Retina (tissue), 1 donor: ENCODE measurements at regions not wholly inside any gene's neighbourhood (a gene's known extent, or its start where the extent isn't known, plus 50 kb on each side); places are given as distances from the start of the nearest gene placed in this dataset.

Source experiments
- DNase-seq: peaks from one replicate; pipeline ENCODE4 v3.0.0-alpha.2; 2016

DNA sequence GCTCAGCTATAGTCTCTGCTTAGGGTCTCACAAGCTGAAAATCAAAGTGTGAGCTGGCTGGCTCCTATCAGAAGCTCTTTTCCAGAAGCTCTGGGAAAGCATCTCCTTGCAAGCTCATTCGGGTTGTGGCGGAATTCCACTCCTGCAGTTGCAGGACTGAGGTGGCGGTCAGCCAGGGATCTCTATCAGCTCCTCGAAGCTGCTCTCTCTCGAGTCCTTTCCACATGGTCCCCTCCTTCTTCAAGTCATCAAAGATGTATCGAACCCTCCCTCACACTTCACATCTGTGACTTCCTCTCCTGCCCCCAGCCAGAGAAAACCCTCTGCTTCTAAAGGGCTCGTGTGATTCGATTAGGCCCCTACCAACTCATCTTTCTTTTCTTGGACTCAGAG, 141.7 kb downstream of the ZFP36L2 start:
- peak; percentile 15 for DNase-seq

DNA sequence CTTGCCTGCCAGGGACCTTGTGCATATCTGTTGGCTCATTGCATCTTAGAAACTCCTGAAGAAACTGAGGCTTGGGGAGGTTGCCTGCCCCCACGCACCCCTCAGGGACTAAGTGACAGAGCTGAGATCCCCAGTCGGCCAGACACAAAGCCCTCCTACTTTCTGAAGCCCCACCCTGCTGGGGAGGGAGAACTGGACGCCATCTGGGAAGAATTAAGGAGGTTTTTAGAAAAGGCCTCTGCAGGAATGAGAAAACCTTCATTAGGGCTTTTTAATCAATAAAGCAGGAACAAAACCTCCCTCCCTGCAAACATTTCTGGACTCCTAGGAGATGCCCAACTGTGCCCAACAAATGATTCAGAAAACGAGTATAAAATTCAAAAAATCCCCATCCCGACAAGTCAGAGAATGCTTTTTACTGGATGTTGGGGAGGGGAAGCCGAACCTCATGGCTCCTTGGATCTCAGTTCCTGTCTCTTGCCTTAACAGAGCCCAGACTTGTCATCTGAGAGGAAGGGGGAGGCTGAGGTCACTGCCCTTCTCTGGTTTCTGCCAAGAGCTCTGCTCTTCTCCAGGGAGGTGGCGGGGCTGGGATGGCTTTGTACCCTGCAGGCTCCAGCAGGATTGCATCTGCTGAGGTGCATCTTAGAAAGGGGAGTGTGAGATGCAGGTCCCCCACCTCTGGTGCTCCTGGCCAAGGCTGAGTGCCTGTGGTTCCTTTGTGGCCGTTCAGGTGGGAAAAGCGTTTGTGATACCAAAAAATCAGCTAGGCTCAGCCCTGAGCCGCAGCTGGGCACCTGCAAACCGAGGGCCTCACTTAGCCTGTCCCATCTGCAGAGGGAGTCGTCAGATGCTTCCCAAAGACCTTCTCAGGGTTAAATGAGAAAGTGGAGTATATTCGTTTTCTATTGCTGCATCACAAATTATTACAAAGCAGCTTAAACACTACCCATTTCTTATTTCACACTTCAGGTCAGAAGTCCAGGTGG, 142.4 kb downstream of the ZFP36L2 start:
- peak; percentile 43 for DNase-seq

- no peak for DNase-seq
Measured at GRCh38 chr2:43082903-43083677, 143.3 kb downstream of the ZFP36L2 start.

GRCh38 chr2:43082111-43082894, 144.1 kb downstream of the ZFP36L2 start:
- DNase-seq: peak; percentile 29

DNA sequence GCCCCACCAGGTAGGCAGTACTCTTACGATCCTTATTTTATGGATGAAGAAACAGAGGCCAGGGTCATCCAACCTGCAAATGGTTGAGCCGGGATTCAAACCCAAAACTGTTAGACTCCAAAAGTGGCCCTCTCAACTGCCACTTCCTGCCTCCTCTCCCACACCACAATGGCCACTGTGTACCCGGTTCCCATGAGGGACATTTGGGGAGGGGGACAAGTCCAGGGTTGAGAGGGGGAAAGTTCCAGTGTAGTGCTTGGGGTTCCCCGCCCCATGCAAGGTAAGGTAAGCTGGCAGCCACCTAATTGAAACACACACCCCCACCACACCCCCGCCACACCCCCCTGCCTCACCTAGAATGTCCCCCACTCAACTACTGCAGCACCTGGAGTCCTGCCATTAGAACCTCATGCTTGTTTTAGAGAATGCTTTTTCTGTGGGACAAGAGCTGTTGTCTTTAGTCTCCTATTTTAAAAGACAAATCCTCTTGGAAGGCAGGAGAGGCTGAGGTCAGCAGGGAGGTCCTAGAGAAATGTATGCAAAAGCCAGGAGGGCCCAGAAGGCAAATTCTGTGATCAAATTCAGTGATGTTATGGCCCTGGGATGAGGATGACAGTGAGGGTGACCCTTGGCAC, 145.2 kb downstream of the ZFP36L2 start:
- DNase-seq: no peak

DNA sequence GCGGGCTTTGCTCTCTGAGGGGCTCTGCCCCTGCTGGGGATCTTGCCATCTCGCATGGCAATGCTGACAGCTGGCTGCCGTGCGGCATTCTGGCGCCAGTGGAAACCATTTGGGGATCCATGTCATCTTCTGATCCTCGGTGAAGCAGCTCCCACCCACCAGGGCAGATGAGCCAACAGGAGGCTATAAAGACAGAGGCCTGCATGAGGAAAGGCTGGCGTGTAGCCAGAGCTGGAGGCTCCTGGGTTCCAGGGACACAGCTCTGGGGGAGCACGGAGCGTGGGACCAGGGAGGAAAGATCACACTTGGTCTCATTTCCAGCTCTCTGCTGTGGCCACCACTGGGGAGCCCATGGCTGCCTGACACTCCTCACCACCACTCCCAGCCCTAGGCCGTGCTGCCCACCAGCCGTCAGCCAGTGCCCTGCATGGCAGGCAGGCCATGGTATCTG, 145.8 kb downstream of the ZFP36L2 start:
- DNase-seq: no peak

GRCh38 chr2:43078781-43079755, 147.3 kb downstream of the ZFP36L2 start:
- DNase-seq: no peak

DNA sequence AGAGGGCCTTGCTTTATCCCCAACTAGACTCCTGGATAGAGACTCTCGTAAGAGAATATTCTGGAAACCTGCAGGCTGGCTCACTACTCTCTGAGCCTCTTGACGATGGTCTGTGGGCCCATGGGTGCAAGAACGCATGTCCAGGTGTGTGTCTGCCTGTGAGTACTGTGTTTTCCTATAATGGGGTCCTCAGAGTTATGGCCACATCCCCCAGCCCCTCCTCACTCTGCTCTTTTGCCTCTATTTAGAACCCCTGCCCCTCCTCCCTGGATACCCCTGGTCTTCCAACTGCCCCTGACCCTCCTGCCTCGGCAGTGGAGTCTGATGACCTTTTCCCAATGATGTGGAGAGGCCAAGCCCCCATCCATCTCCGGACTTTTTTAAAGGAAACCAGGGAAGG, 148.1 kb downstream of the ZFP36L2 start:
- DNase-seq: no peak

- DNase-seq: no peak
Measured at GRCh38 chr2:43077876-43078275, 148.5 kb downstream of the ZFP36L2 start.

DNA sequence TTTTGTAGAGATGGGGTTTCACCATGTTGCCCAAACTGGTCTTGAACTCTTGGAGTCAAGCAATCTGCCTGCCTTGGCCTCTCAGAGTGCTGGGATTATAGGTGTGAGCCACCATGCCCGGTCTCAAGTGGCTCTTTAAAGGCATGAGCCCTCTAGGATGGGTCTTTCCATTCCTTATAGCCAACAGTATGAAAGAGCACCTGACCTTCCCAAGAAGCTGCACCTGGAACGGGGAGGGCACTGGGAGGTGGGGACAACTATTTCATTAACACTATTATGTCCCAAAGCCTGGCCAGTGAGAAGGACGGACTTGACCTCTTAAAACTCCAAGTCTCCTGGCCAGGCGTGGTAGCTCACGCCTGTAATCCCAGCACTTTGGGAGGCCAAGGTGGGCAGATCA, 149.7 kb downstream of the ZFP36L2 start:
- no peak for DNase-seq

- DNase-seq: no peak
Measured at GRCh38 chr2:43075811-43076585, 150.4 kb downstream of the ZFP36L2 start.

DNA sequence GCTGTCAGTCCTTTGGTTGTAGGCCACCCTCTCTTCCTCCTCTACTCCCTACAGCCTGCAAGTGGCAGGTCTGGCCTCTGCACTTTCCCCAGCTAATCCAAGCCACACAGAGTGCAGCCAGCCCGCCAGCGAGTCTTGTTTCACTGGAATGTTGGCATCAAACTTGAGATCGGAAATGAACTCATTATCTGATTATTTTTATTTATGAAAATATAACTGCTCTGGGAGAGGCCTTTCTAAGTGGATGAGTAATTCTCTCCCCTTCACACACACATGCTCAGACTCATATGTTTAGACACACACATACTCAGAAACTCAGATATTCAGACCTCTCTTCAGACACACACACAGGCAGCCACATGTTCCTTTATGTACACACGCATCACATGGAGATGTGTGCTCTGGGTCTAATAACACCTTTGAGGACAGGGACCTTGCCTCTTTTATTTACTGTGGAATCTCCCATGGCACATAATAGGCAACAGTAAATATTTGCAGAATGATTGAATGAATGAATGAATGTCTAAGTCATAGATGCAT, 151.3 kb downstream of the ZFP36L2 start:
- DNase-seq: no peak

DNA sequence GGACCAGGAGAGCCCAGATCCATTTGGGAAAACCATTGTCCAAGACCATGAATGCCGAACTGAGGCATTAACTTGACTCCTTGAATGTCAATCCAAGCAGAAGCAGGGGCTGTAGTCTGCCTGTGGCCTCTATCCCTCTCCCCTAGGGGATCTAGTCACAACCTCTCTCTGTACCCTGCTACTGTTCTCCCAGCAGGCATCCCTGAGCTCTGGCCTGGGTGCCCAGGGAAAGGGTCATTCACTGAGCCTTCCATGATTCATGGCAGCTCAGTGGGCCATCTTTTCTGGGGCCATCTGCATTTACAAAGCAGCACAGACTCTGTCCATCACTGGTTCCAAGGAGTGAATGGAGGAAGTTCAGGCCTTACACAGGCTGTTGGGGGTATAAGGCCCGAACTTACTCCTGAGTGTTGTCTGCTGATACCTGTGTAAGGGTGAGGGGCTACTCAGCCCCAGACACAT, 151.8 kb downstream of the ZFP36L2 start:
- DNase-seq: no peak

GRCh38 chr2:43074052-43074451, 152.4 kb downstream of the ZFP36L2 start:
- no peak for DNase-seq

DNA sequence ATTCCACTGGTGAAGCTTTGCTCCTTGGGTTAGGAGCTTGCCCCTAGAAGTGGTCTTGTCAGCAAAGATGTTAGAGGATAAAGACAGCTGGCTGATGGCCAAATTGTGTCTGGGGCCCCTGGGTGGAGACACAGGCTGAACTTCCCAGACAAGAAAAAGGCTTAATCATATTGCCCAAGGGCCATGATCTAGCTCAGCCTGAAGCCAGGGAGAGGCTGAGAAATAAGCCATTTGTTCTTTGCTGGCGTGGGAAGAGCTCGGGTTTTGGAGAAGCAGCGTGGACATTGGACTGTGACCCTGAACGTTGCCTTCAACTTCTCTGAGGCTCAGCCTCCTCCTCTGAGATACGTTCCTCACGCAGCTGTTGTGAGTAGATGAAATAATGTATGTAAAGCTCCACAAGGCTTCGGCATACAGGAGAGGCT, 153.0 kb downstream of the ZFP36L2 start:
- DNase-seq: no peak

DNA sequence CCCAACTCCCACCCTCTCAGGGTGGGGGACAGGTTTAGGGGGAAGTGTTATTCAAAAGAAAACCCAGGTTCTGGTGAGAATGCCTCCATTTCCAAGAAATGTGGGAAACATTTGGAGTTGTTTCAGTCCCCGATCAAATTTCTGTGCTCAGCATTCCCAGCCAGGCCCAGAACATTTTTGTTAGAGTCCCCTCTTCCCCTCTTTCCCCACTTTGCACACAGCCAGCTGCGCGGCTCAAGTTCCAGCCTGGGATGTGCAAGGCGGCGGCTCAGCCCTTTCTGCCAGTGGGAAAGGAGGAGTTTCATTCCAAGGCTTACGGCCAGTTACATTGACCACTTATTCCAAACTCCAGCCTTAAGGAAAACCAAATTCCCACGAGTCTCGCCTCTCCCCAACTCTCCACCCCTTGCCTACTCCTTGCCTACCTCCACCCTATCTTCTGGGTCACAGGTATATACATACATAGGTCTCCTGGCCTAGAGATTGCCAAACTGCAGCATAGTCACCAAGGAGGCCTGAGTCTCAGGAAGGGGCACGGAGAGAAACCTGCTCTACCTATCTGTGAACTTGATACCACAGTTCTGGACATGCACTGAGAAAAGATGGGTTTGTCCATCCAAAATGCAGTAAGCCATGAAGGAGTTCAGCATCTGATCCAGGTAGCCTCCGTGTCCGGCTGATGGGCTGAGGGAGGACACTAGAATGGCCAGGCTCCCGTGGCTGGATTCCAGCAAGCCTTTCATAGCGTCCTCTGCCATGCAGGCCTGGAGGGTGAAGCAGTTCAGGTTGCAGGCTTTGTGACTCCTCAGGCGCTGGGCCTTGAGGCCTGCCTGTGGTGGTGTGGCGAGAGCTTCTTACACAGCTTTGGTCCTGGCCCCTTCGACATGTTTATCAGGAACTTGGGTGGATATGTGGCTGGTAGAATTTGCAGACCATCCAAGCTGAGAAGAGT, 154.5 kb downstream of the ZFP36L2 start:
- DNase-seq: no peak

DNA sequence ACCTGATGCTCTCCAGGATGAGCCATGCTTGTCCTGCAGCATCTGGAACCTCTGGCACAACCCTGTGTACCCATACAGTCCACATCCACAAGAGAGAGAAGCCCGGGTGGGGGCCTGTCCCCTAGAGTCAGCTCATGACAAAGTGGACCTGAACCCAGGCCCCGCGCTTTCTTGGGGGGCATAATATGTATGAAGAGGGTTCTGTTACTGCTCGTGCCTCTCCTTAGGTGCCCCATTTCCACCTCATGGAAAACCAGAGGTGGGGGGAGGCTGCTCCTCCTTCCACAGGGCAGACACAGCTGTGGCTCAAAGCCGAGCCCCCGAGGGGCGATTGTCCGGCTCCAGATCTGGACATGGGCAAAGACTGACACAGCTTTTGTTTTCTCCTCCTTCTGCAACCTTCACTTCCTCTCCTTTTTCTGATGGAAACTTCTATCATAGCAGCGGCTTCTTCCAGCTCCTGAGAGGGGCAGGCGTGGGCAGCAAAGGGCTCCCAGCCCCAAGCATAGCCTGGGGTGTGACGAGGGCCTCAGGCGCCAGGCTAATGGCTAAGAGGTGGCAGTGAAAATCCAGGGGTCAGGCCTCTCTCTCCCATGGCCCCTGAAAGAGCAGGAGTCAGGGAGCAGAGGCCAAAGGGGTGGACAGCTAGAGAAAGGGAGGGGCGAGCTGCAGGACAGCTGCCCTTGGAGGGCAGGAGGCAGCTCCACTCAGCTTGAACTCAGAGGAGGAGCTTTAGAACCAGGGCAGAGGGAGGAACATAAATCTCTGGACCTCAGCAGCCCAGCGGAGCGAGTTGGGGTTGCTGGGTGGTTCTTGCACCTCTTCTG, 155.5 kb downstream of the ZFP36L2 start:
- peak; percentile 41 for DNase-seq

DNA sequence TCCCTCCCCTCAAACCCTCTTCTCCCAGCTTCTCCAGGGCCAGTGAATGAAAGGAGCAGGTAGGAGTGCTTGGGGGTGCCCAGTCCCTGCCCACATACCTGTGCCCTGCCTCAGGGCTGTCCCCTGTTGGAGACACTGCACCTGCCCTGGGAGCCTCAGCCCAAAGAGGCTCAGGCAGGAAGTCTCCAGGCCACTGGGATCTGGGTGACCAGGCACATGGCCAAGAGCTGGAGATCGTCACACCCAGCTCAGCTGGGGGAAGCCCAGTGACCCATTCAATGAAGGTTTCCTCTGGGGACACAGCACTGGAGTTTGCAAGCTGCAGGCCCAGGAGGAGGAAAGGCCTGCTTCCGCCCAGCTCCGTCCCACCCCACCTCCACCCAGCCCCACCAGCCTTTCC, 156.4 kb downstream of the ZFP36L2 start:
- no peak for DNase-seq
